H9 (cell line): ENCODE measurements at regions not wholly inside any gene's neighbourhood (a gene's known extent, or its start where the extent isn't known, plus 50 kb on each side); places are given as distances from the start of the nearest gene placed in this dataset.
"Not testable (repeated sequence)": the region's sequence is repeated elsewhere in the genome, so short reads cannot be mapped to it uniquely, and the experiment has no call there.

Experiments used
- DNase-seq: peaks from one replicate; pipeline ENCODE4 v3.0.0-alpha.2; 2017
- H2AFZ ChIP-seq: one replicate; pipeline ENCODE4 v1.6.1; 2013; ENCODE audit warnings: mild to moderate bottlenecking, low read length, control low read depth, moderate library complexity
- H2AK5ac ChIP-seq: 2 replicates; pipeline ENCODE4 v1.6.1; 2013; ENCODE audit warnings: low read length, control low read depth, mixed read lengths; ENCODE audit not compliant: insufficient read length
- H2BK120ac ChIP-seq: one replicate; pipeline ENCODE4 v1.6.1; 2013; ENCODE audit warnings: low read depth, mild to moderate bottlenecking, low read length, control low read depth, inconsistent platforms; ENCODE audit not compliant: poor library complexity, severe bottlenecking
- H2BK12ac ChIP-seq: 2 replicates; pipeline ENCODE4 v1.6.1; 2013; ENCODE audit warnings: low read length, control low read depth, mixed read lengths, low read depth; ENCODE audit not compliant: insufficient read length
- H2BK15ac ChIP-seq: 2 replicates; pipeline ENCODE4 v1.6.1; 2013; ENCODE audit warnings: low read depth, low read length, control low read depth
- H2BK20ac ChIP-seq: one replicate; pipeline ENCODE4 v1.6.1; 2013; ENCODE audit warnings: low read depth, mild to moderate bottlenecking, low read length, control low read depth, inconsistent platforms; ENCODE audit not compliant: poor library complexity, severe bottlenecking
- H2BK5ac ChIP-seq: 2 replicates; pipeline ENCODE4 v1.6.1; 2013; ENCODE audit warnings: low read length, control low read depth, mixed read lengths; ENCODE audit not compliant: insufficient read length
- H3K14ac ChIP-seq: 2 replicates; pipeline ENCODE4 v1.6.1; 2013; ENCODE audit warnings: low read length, control low read depth; ENCODE audit not compliant: insufficient read depth
- H3K18ac ChIP-seq: 2 replicates; pipeline ENCODE4 v1.6.1; 2013; ENCODE audit warnings: low read depth, mild to moderate bottlenecking, mixed read lengths, low read length, control low read depth; ENCODE audit not compliant: insufficient read length
- H3K23ac ChIP-seq: 2 replicates; pipeline ENCODE4 v1.6.1; 2013; ENCODE audit warnings: low read length, control low read depth, mixed read lengths, low read depth; ENCODE audit not compliant: insufficient read length
- H3K23me2 ChIP-seq: 2 replicates; pipeline ENCODE4 v1.6.1; 2013; ENCODE audit warnings: low read depth, mild to moderate bottlenecking, mixed read lengths, low read length, control low read depth; ENCODE audit not compliant: insufficient read length, poor library complexity, severe bottlenecking
- H3K27ac ChIP-seq: 2 replicates; pipeline ENCODE4 v1.5.1; 2013; ENCODE audit warnings: low read length, control low read depth, mixed read lengths, low read depth; ENCODE audit not compliant: insufficient read length
- H3K27me3 ChIP-seq: 2 replicates; pipeline ENCODE4 v1.6.1; 2013; ENCODE audit warnings: low read length, control low read depth, inconsistent platforms; ENCODE audit not compliant: insufficient read depth
- H3K4ac ChIP-seq: 2 replicates; pipeline ENCODE4 v1.6.1; 2013; ENCODE audit warnings: low read depth, mild to moderate bottlenecking, control low read depth, inconsistent platforms, low read length, moderate library complexity
- H3K4me1 ChIP-seq: 2 replicates; pipeline ENCODE4 v1.6.1; 2013; ENCODE audit warnings: low read length, control low read depth, inconsistent platforms; ENCODE audit not compliant: insufficient read depth
- H3K4me2 ChIP-seq: 2 replicates; pipeline ENCODE4 v1.6.1; 2013; ENCODE audit warnings: low read length, control low read depth, mixed read lengths; ENCODE audit not compliant: insufficient read length, insufficient read depth
- H3K56ac ChIP-seq: 2 replicates; pipeline ENCODE4 v1.6.1; 2013; ENCODE audit warnings: low read depth, mild to moderate bottlenecking, mixed read lengths, low read length, control low read depth; ENCODE audit not compliant: insufficient read length
- H3K79me1 ChIP-seq: 2 replicates; pipeline ENCODE4 v1.6.1; 2013; ENCODE audit warnings: low read depth, mild to moderate bottlenecking, moderate library complexity, low read length, control low read depth, inconsistent platforms; ENCODE audit not compliant: insufficient read depth, poor library complexity, severe bottlenecking
- H3K79me2 ChIP-seq: 2 replicates; pipeline ENCODE4 v1.6.1; 2013; ENCODE audit warnings: low read length, control low read depth, inconsistent platforms; ENCODE audit not compliant: insufficient read depth
- H3K9ac ChIP-seq: 2 replicates; pipeline ENCODE4 v1.6.1; 2013; ENCODE audit warnings: low read length, control low read depth, mixed read lengths; ENCODE audit not compliant: insufficient read length; ENCODE audit errors: extremely low read depth
- H3K9me3 ChIP-seq: one replicate; pipeline ENCODE4 v1.6.1; 2013; ENCODE audit warnings: low read depth, low read length, inconsistent platforms; ENCODE audit not compliant: control insufficient read depth
- H3T11ph ChIP-seq: one replicate; pipeline ENCODE4 v1.6.1; 2013; ENCODE audit warnings: mild to moderate bottlenecking, low read length, control low read depth, inconsistent platforms
- H4K20me1 ChIP-seq: one replicate; pipeline ENCODE4 v1.6.1; 2013; ENCODE audit not compliant: control insufficient read depth, insufficient read length, insufficient read depth
- H4K5ac ChIP-seq: 2 replicates; pipeline ENCODE4 v1.6.1; 2013; ENCODE audit warnings: low read depth, mild to moderate bottlenecking, mixed read lengths, low read length, control low read depth; ENCODE audit not compliant: insufficient read length
- H4K8ac ChIP-seq: replicated peaks from 2 replicates; pipeline ENCODE4 v1.6.1; 2013; ENCODE audit warnings: low read length, control low read depth, mixed read lengths, low read depth; ENCODE audit not compliant: insufficient read length
- H4K91ac ChIP-seq: 2 replicates; pipeline ENCODE4 v1.6.1; 2013; ENCODE audit warnings: low read depth, mild to moderate bottlenecking, moderate library complexity, mixed read lengths, low read length, control low read depth; ENCODE audit not compliant: insufficient read length
- H3K27ac Mint-ChIP-seq, 3 experiments: 2 replicates in 2 of 3; 3 replicates in 1 of 3; pipeline ENCODE4 v1.8.0; 2020 to 2021; ENCODE audit warnings: mixed read lengths in 3 of 3, mild to moderate bottlenecking in 1 of 3, moderate library complexity in 1 of 3
- H3K27me3 Mint-ChIP-seq: 2 replicates; pipeline ENCODE4 v1.8.0; 2021; ENCODE audit warnings: low read depth, mild to moderate bottlenecking, moderate library complexity, mixed read lengths
- H3K36me3 Mint-ChIP-seq, 3 experiments: 2 replicates in 2 of 3; 3 replicates in 1 of 3; pipeline ENCODE4 v1.8.0; 2020 to 2021; ENCODE audit warnings: low read depth in 3 of 3, mixed read lengths in 3 of 3; ENCODE audit not compliant: insufficient read depth in 1 of 3
- H3K4me1 Mint-ChIP-seq, 2 experiments: 2 replicates each; pipeline ENCODE4 v1.8.0; 2020; ENCODE audit warnings: mixed read lengths in 2 of 2
- H3K4me3 Mint-ChIP-seq, 2 experiments: 2 replicates in 1 of 2; 3 replicates in 1 of 2; pipeline ENCODE4 v1.8.0; 2020 to 2021; ENCODE audit warnings: mild to moderate bottlenecking in 2 of 2, mixed read lengths in 2 of 2, moderate library complexity in 1 of 2
- H3K9me3 Mint-ChIP-seq, 2 experiments: 2 replicates in 1 of 2; 3 replicates in 1 of 2; pipeline ENCODE4 v1.8.0; 2020; ENCODE audit warnings: mild to moderate bottlenecking in 2 of 2, mixed read lengths in 2 of 2, moderate library complexity in 1 of 2
- WGBS: extraction: QIAGEN DNeasy Blood & Tissue Kit; methylation state at CpG from one replicate; pipeline ENCODE4 v1.1.7; 2013; ENCODE audit warnings: missing lambda C conversion rate, low lambda C conversion rate, mixed read lengths; ENCODE audit not compliant: insufficient read length; ENCODE audit errors: extremely low coverage; 5-methylcytosine and 5-hydroxymethylcytosine counted together

DNA sequence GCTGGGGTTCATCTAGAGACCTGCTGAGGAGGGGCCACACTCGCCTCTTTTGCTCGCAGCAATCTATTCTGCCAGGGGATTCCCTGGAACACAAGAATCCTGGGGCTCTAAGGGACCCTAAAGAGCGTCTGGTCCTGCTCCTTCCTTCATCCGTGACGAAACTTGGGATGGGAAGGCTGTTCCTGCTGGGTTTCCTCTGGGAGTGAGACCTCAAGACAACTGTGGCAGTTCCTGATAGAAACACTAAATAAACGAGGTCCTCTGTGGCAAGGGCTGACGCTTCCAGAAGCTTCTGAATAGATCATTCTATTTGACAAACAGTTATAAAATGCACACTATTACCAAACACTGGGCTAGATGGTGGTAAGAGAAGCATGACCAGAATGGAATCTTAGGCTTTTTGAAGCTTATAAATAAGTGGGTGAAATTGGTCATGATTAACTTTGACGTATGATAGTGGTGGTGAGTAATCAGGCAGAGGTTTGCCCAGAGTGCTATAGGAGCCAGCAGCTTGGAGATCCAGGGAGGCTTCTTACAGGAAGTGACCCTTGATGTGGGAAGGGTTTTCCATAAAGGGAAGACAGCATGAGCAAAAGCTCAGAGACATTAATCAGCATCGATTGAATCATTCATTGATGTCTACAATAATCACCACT, 73.2 kb downstream of the PCMTD2 start:
- H2BK20ac ChIP-seq, H3K14ac ChIP-seq, H4K8ac ChIP-seq, H2AFZ ChIP-seq, H3K27ac Mint-ChIP-seq, H4K5ac ChIP-seq, H4K91ac ChIP-seq, H3K4me1 Mint-ChIP-seq, H3K4ac ChIP-seq, H3K36me3 Mint-ChIP-seq, H3K56ac ChIP-seq, H2BK15ac ChIP-seq, H2BK5ac ChIP-seq, H2BK12ac ChIP-seq, H3K9me3 ChIP-seq, H3K4me1 ChIP-seq, H3K27ac ChIP-seq, H3K23me2 ChIP-seq, H2AK5ac ChIP-seq, H4K20me1 ChIP-seq, H3K9ac ChIP-seq, DNase-seq, H3K23ac ChIP-seq, H2BK120ac ChIP-seq, H3K27me3 ChIP-seq, H3K18ac ChIP-seq, H3K79me2 ChIP-seq, H3K79me1 ChIP-seq, H3T11ph ChIP-seq: not testable (repeated sequence)
- H3K4me2 ChIP-seq, result peak overlapping the region; percentile 33
- Mint-ChIP-seq H3K9me3 (peaks cover 14 to 17% of the 10 kb centered on the region in 2 experiments), H3K4me3 (peak overlapping the region; percentile 65 to 86), H3K27me3 (peaks cover 67% of the 10 kb centered on the region)
- no CpG with 5 or more reads among the region's 9 CpGs for WGBS

DNA sequence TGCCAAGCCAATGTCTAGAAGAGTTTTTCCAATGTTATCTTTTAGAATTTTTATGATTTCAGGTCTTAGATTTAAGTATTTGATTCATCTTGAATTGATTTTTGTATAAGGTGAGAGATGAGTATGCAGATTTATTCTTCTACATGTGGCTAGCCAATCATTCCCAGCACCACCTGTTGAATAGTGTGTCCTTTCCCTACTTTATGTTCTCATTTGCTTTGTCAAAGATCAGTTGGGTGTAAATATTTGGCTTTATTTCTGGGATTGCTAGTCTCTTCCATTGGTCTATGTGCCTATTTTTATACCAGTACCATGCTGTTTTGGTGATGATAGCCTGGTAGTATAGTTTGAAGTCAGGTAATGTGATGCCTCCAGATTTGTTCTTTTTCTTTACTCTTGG, 77.1 kb downstream of the PCMTD2 start:
- H2AFZ ChIP-seq, H3K27ac Mint-ChIP-seq, H3K4ac ChIP-seq, DNase-seq, H3K79me2 ChIP-seq, H3K27me3 ChIP-seq, H3K14ac ChIP-seq, H2BK12ac ChIP-seq, H3K79me1 ChIP-seq, H4K8ac ChIP-seq, H3T11ph ChIP-seq, H3K23ac ChIP-seq, H3K56ac ChIP-seq, H2BK20ac ChIP-seq, H2BK120ac ChIP-seq, H3K23me2 ChIP-seq, H2BK5ac ChIP-seq, H3K27ac ChIP-seq, H3K9ac ChIP-seq, H2AK5ac ChIP-seq, H3K9me3 ChIP-seq, H4K5ac ChIP-seq, H3K4me1 Mint-ChIP-seq, H3K36me3 Mint-ChIP-seq, H4K91ac ChIP-seq, H3K4me3 Mint-ChIP-seq, H4K20me1 ChIP-seq, H2BK15ac ChIP-seq, H3K4me1 ChIP-seq, H3K4me2 ChIP-seq, H3K18ac ChIP-seq: not testable (repeated sequence)
- Mint-ChIP-seq H3K9me3 (peaks cover 14 to 19% of the 10 kb centered on the region in 2 experiments), H3K27me3 (peaks cover 47% of the 10 kb centered on the region)
